T-helper 1 cell treated with Interleukin-12 subunit alpha and Interleukin-12 subunit beta and Interleukin-4 antibody, amounts not matched to agents 30 μg/mL and 1 μg/mL, for 36 hours (primary cell): ENCODE measurements at regions not wholly inside any gene's neighbourhood (a gene's known extent, or its start where the extent isn't known, plus 50 kb on each side); places are given as distances from the start of the nearest gene placed in this dataset.

Experiments used
- H3K27ac Mint-ChIP-seq: one replicate; pipeline ENCODE4 v1.8.0; 2021; ENCODE audit warnings: mild to moderate bottlenecking, mixed read lengths
- H3K27me3 Mint-ChIP-seq: one replicate; pipeline ENCODE4 v1.8.0; 2021; ENCODE audit warnings: low read depth, mixed read lengths
- H3K36me3 Mint-ChIP-seq: one replicate; pipeline ENCODE4 v1.8.0; 2021; ENCODE audit warnings: low read depth, mixed read lengths
- H3K4me1 Mint-ChIP-seq: one replicate; pipeline ENCODE4 v1.8.0; 2021; ENCODE audit warnings: low read depth, mixed read lengths
- H3K4me3 Mint-ChIP-seq: one replicate; pipeline ENCODE4 v1.8.0; 2021; ENCODE audit warnings: mild to moderate bottlenecking, moderate library complexity, mixed read lengths
- H3K9me3 Mint-ChIP-seq: one replicate; pipeline ENCODE4 v1.8.0; 2021; ENCODE audit warnings: mixed read lengths

- Mint-ChIP-seq H3K4me1 (no peaks in the 10 kb centered on the region), H3K36me3 (no peaks in the 10 kb centered on the region), H3K4me3 (no peak overlapping the region), H3K27me3 (no peaks in the 10 kb centered on the region), H3K27ac (no peak overlapping the region), H3K9me3 (no peaks in the 10 kb centered on the region)
These were observed 488.2 kb upstream of the PTBP2 start for GRCh38 chr1:96233422-96233821.

GRCh38 chr1:96234299-96234698, 487.3 kb upstream of the PTBP2 start:
- Mint-ChIP-seq H3K4me1 (no peaks in the 10 kb centered on the region), H3K27me3 (no peaks in the 10 kb centered on the region), H3K27ac (no peak overlapping the region), H3K9me3 (no peaks in the 10 kb centered on the region), H3K4me3 (no peak overlapping the region), H3K36me3 (no peaks in the 10 kb centered on the region)

- Mint-ChIP-seq H3K27ac (no peak overlapping the region), H3K9me3 (no peaks in the 10 kb centered on the region), H3K4me3 (no peak overlapping the region), H3K4me1 (no peaks in the 10 kb centered on the region), H3K36me3 (no peaks in the 10 kb centered on the region), H3K27me3 (no peaks in the 10 kb centered on the region)
These were observed 485.3 kb upstream of the PTBP2 start for GRCh38 chr1:96236156-96236739.

- H3K4me1 Mint-ChIP-seq: no peaks in the 10 kb centered on the region
- no peaks in the 10 kb centered on the region for H3K9me3 Mint-ChIP-seq
- H3K4me3 Mint-ChIP-seq: no peak overlapping the region
- H3K27me3 Mint-ChIP-seq: no peaks in the 10 kb centered on the region
- no peak overlapping the region for H3K27ac Mint-ChIP-seq
- no peaks in the 10 kb centered on the region for H3K36me3 Mint-ChIP-seq
These were observed 483.2 kb upstream of the PTBP2 start for GRCh38 chr1:96238426-96238825.

GRCh38 chr1:96240438-96240837, 481.1 kb upstream of the PTBP2 start:
- Mint-ChIP-seq H3K9me3 (no peaks in the 10 kb centered on the region), H3K36me3 (no peaks in the 10 kb centered on the region), H3K27ac (no peak overlapping the region), H3K27me3 (no peaks in the 10 kb centered on the region), H3K4me3 (no peak overlapping the region), H3K4me1 (no peaks in the 10 kb centered on the region)

GRCh38 chr1:96253246-96254035, 468.1 kb upstream of the PTBP2 start:
- no peaks in the 10 kb centered on the region for H3K4me1 Mint-ChIP-seq
- no peaks in the 10 kb centered on the region for H3K36me3 Mint-ChIP-seq
- H3K27me3 Mint-ChIP-seq: no peaks in the 10 kb centered on the region
- H3K27ac Mint-ChIP-seq: no peak overlapping the region
- peaks cover 2% of the 10 kb centered on the region for H3K9me3 Mint-ChIP-seq
- no peak overlapping the region for H3K4me3 Mint-ChIP-seq

GRCh38 chr1:96256130-96256790, 465.3 kb upstream of the PTBP2 start:
- H3K9me3 Mint-ChIP-seq: peaks cover 2% of the 10 kb centered on the region
- no peak overlapping the region for H3K4me3 Mint-ChIP-seq
- H3K27me3 Mint-ChIP-seq: no peaks in the 10 kb centered on the region
- no peaks in the 10 kb centered on the region for H3K4me1 Mint-ChIP-seq
- H3K36me3 Mint-ChIP-seq: no peaks in the 10 kb centered on the region
- H3K27ac Mint-ChIP-seq: no peak overlapping the region

- no peaks in the 10 kb centered on the region for H3K36me3 Mint-ChIP-seq
- no peaks in the 10 kb centered on the region for H3K27me3 Mint-ChIP-seq
- H3K9me3 Mint-ChIP-seq: peaks cover 2% of the 10 kb centered on the region
- H3K4me3 Mint-ChIP-seq: no peak overlapping the region
- no peak overlapping the region for H3K27ac Mint-ChIP-seq
- no peaks in the 10 kb centered on the region for H3K4me1 Mint-ChIP-seq
These were observed 462.2 kb upstream of the PTBP2 start for GRCh38 chr1:96259399-96259798.

GRCh38 chr1:96281491-96281890, 440.1 kb upstream of the PTBP2 start:
- no peaks in the 10 kb centered on the region for H3K27me3 Mint-ChIP-seq
- H3K4me3 Mint-ChIP-seq: no peak overlapping the region
- no peaks in the 10 kb centered on the region for H3K4me1 Mint-ChIP-seq
- no peaks in the 10 kb centered on the region for H3K36me3 Mint-ChIP-seq
- H3K27ac Mint-ChIP-seq: no peak overlapping the region
- peaks cover 27% of the 10 kb centered on the region for H3K9me3 Mint-ChIP-seq

GRCh38 chr1:96290033-96290432, 431.6 kb upstream of the PTBP2 start:
- no peak overlapping the region for H3K27ac Mint-ChIP-seq

GRCh38 chr1:96290801-96291200, 430.8 kb upstream of the PTBP2 start:
- H3K27me3 Mint-ChIP-seq: no peaks in the 10 kb centered on the region
- H3K4me1 Mint-ChIP-seq: no peaks in the 10 kb centered on the region
- H3K4me3 Mint-ChIP-seq: no peak overlapping the region
- no peak overlapping the region for H3K27ac Mint-ChIP-seq
- H3K36me3 Mint-ChIP-seq: no peaks in the 10 kb centered on the region
- peaks cover 21% of the 10 kb centered on the region for H3K9me3 Mint-ChIP-seq

More at GRCh38 chr1:96290033-96290432, 431.6 kb upstream of the PTBP2 start:
- Mint-ChIP-seq H3K27me3 (no peaks in the 10 kb centered on the region), H3K4me1 (no peaks in the 10 kb centered on the region), H3K4me3 (no peak overlapping the region), H3K36me3 (no peaks in the 10 kb centered on the region), H3K9me3 (peaks cover 21% of the 10 kb centered on the region)

GRCh38 chr1:96291468-96291867, 430.1 kb upstream of the PTBP2 start:
- Mint-ChIP-seq H3K4me1 (no peaks in the 10 kb centered on the region), H3K36me3 (no peaks in the 10 kb centered on the region), H3K27me3 (no peaks in the 10 kb centered on the region), H3K27ac (no peak overlapping the region), H3K9me3 (peaks cover 16% of the 10 kb centered on the region), H3K4me3 (no peak overlapping the region)

- no peaks in the 10 kb centered on the region for H3K36me3 Mint-ChIP-seq
- peaks cover 13% of the 10 kb centered on the region for H3K9me3 Mint-ChIP-seq
- H3K4me1 Mint-ChIP-seq: no peaks in the 10 kb centered on the region
- H3K4me3 Mint-ChIP-seq: no peak overlapping the region
- H3K27ac Mint-ChIP-seq: no peak overlapping the region
- no peaks in the 10 kb centered on the region for H3K27me3 Mint-ChIP-seq
These were observed 429.4 kb upstream of the PTBP2 start for GRCh38 chr1:96292141-96292540.

- H3K27me3 Mint-ChIP-seq: no peaks in the 10 kb centered on the region
- no peaks in the 10 kb centered on the region for H3K9me3 Mint-ChIP-seq
- H3K27ac Mint-ChIP-seq: no peak overlapping the region
- no peak overlapping the region for H3K4me3 Mint-ChIP-seq
- no peaks in the 10 kb centered on the region for H3K36me3 Mint-ChIP-seq
- H3K4me1 Mint-ChIP-seq: no peaks in the 10 kb centered on the region
These were observed 424.6 kb upstream of the PTBP2 start for GRCh38 chr1:96296991-96297390.
